ENCODE measurements at regions not wholly inside any gene's neighbourhood (a gene's known extent, or its start where the extent isn't known, plus 50 kb on each side); places are given as distances from the start of the nearest gene placed in this dataset.

DNA sequence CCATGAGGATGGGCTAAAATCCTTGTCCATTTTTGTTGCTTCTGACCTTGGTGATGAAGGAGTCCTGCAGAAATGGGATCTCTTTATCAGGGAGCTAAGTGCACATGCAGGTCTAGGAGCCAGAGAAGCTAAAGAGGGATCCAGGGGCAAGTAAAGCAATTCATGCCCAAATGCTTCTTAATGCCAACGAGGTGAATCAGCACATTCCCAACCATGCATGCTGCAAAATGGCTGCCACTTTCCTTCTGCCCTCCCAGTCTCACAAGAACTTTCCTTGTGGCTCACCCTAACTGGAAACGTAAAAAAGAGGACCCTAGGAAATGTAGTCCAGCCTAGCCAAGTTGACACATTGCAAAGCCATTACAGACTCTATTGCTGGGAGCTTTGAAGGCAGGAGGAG lies 298.4 kb downstream of the MAFB start:
- DNase-seq (ENCODE audit: low spot score), result no peak

DNA sequence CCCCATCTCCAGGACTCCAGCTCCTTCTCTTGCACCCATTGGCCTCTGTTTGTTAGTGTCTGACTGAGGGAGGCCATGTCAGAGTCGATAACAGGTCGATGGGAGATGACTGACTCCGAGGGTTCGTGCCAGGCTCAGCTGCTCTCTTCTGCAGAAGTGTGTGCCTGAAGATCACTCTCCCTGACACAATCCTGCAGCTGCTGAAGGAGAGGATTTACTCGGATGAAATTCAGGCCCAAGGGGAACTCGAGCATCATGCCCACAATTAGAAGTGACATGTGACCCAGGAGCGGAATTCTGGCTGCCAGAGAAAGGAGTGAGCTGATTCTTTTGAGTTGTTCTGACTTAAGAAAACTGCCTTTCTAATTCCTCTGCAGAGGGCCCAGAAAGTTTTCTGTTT lies 318.2 kb downstream of the MAFB start:
- DNase-seq (ENCODE audit: low spot score), result no peak

DNA sequence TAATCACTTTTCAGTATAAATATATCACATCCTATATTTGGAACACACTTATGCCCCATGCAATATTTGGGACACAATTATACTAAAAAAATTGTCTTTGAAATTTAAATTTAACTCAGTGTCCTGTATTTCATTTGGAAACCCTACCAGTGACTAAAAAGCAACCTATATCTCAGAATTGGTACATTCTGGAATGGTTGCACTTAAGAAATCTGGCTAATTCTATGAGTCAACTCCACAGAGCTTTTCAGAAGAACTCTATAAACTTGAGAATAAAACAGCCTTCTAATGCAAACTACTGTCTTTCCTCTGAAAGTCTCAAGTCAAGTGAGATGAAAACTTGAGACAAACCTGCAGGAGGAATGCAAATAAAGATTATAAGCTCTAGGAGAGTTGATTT lies 320.2 kb downstream of the MAFB start:
- DNase-seq (ENCODE audit: low spot score), result no peak

DNA sequence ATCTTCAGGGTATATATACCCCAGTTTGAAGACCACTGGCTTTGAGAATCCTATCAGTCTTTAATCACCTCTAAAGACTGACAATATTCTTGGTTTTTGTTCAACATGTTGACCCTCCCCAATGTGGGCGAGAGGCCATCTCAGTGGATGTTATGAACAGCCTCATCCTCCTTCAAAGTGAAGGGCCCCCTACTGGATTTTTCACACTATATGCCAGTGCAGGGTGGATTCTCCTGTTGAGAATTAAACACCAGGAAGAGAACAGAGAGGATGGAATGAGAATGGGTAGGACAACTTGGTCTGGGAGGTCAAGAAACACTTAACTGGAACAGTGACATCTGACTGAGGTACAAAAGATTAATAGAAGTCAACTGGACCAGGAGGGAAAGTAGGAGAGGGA lies 327.1 kb downstream of the MAFB start:
- no peak for DNase-seq (ENCODE audit: low spot score)

DNA sequence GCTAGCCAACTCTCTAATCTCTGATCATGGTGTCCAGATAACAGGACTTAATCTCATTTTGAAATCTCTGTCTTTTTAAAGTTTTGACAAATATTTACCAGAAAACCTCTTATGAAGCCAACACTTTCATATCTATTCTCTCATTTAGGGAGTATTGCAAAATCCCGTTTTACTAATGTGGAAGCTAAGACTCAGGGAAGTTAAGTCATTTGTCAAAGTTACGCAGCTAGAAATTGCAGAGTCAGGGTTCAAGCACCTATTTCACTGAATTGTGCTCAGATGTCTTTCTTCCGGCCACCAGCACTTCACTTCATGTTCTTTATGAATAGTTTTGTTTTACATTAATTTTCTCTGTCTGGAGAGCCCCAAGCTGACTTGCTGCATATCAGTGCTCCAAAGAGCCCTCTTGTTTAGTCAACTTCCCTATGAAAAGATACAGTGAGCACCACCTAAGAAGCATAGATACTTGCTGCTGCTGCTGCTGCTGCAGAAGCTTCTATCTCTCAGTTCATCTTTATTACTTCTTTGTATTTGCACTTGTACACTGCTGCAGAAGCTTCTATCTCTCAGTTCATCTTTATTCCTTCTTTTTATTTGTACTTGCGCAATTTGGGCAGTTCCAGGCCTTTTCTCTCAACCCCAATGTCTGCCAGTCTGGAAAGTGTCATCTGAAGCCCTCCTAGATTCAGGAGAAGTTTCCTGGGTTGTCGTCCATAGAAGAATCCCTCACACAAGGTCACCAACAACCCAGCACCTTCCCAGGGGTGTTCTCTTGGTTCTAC lies 329.7 kb downstream of the MAFB start:
- DNase-seq (ENCODE audit: low spot score), result no peak

DNA sequence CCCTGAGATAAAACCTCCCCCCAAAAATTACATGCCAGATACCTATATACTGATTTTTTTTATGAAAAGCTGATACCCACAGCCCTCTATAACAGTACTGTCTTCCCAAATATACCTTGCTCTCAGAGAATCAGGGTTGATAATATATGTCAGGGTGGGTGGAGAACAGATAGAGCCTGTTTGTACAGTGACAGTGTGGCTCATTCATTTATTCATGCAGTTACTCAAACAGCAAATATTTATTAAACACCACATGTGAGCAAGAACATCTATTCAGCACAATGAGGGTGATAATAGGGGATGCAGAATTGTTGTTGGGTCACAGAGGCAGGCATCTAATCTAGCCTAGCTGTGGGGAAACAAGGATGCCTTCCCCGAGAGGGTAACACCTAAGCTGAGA lies 334.2 kb downstream of the MAFB start:
- DNase-seq (ENCODE audit: low spot score), result no peak

DNA sequence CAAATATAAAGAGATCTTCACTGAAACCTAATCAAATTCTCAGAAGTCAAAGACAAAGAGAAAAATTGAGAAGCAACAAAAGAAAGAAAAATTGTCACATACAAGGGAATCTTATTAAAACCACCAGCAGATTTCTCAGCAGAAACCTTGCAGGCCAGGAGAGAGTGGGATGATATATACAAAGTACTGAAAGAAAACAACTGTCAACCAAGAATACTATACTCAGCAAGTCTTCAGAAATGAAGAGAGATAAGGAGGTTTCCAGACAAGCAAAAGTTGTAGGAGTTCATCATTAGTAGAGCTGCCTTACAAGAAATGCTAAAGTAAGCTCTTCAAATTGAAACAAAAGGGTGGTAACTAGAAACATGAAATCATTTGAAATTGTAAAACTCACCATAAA lies 345.6 kb downstream of the MAFB start:
- DNase-seq (ENCODE audit: low spot score), result no peak

DNA sequence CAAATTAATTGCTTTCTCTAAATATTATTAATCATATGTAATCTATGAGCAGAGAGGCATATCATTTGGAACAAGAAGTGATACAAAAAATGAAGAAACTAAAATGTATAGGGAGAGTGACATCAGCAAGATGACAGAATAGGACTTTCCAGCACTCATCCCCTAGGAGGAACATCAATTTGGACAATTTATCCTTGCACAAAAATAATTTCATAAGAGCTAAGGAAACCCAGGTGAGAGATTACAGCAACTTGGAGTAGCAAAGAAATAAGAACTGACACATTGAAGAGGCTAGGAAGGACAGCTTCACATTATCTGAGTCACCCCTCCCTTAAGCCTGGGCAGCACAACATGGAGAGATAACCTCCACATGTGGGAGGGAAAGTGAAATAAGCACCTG lies 347.5 kb downstream of the MAFB start:
- no peak for DNase-seq (ENCODE audit: low spot score)

DNA sequence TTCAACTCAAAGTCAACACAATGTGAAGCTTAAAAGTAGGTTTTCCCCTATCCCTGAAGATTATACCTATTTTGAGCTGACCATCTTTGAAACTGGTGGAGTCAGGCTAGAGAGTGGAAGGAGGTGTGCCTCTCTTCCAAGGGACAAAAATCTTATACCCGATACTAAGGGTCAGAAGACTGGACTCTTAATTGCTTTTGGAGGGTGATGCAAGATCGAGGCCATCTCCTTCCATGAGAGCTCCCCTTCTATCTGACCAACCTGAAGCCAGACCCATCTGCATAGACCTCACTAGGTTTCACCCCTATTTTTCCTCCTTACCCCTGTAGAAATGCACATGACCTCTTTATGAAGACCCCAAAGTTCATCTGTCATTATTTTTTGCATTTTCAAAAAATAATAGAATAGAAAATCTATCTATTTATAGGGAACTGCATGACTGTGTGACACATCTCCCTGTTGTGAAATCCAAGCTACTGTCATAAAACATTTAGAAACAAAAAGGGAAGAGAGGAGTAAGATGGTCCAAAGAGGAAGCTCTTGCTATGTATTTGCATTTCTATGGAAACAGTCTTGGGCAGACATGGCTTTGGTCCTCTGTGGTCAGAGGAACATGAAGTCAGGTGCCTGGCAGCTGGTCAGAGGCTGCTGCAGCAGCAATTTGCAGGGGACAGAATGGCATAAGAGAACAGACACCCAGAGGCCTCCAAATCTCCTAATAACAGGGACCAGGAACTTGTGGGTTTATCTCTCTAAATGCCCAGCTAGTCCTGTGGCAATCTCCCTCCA lies 349.2 kb downstream of the MAFB start:
- peak; percentile 72 for DNase-seq (ENCODE audit: low spot score)

DNA sequence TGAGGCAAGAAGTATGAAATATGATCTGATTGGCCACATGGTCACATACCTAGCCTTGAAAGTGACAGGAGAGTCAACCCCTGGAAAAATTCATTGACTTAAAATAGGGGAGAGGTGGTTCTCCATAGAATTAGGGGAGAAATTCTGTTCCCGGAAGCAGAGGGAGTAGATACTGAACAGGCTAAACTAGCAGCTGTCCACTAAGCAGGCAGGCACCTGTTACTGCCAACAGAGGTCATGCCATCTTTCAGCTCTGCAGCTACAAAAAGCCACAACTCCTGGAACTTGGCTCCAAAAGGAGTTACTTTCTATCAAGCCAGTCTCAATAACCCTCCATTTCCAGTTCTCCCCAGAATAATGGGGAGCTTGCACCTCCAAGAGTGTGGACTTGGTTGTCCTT lies 352.5 kb downstream of the MAFB start:
- no peak for DNase-seq (ENCODE audit: low spot score)

DNA sequence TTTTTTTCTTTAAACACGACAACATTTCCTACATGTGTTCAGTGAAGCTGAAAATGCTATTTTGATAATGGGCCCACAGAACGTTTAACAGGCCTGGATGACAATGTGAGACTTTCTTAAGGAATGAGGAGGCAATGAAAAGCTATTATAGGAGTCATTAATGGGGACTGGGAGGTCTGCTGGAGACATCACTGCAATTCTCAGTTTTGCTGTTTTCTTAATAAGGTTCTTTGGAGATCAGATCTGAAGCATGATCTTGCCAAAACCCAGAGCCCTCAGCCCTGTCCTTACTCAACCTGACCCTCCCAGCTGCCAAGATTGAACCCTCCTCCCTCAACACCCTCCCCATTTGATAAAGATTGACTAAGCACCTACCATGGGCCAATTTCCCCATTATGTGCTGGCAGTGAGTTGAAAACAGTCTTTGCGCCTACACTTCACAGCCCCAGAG lies 353.1 kb downstream of the MAFB start:
- DNase-seq (ENCODE audit: low spot score), result no peak

DNA sequence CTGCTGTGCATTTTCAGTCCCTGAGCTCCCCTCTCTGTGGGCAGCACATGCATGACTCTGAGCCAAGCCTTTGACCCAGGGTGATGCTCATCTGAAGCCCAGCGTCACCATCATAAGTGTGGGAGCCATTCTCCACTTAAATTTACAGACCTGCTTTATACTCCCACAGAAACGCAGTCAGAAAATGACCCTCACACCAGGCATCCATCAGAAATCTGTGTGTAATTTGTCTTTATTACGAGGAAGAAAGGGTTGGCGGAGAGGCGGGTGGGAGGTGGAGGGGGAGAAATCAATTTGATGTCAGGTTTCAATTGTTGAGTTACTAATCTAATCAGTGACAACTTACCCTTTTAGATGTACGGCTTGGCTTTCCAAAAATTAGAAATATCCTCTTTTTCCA lies 353.6 kb downstream of the MAFB start:
- no peak for DNase-seq (ENCODE audit: low spot score)

DNA sequence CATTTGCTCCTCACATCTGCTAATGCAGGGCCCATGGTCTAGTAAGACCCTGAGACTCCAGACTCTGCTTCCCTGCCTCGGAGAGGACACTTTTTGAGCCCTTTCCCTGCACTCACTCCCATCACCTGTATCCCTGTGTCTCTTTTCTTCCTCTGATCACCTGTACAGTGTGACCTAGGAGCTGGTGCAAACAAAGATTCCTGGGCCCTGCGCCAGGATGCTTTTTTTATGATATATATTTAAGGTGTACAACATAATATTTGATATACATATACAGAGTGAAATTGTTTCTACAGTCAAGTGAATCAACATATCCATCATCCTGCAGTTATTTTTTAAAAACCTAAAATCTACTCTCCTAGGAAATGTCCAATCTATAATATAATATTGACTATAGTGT lies 355.4 kb downstream of the MAFB start:
- no peak for DNase-seq (ENCODE audit: low spot score)

DNA sequence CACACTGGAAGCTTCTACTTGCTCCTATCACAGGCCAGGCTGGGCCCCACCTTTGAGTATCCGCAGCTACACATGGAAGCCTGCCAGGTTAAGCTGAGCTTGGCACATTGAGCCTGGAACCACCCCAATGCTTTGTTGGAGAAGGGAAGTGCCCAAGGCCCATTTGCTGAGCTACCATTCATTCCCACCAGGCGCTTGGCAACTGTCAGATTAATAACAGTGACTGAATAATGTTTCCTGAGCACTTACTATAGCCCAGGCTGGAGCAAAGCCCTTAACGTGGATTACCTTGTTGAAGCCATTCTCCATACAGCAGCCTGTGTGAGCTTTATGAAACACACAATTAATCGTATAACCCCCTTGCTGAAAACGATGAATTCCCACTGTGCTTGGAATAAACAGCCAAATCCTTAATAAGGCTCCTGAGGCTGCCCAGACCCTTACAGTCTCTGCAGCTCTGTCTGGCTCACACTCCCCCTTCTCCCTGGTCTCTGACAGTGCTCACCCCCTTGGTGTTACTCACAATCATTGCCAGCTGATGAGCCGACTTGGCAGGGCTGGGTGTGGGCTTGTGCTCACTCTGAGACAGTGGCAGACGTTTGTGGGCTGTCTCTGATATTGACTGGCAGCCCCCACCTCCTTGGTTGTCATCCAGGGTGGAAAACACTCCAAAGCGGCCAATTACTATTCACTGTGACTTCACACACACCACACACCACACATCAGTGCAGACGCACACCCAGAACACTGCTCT lies 357.1 kb downstream of the MAFB start:
- DNase-seq (ENCODE audit: low spot score), result no peak

DNA sequence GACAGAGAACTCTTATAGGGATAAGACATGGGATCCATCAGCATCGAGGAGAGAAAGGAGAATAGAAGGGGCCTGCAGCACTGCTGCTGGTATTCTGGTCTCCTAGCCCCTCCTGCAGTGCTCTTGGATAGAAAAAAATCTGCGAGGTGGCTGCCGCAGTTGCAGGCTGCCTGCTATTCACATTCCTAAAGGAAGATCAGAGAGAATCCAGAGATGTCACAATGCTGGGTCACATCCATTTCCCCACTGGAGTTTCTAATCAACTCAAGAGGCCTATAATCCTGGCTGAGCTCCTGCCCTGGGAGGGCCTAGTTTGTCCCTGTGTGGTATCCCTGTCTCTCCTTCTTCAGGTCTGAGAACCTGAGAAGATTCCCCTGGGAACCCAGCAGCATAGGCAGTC lies 357.8 kb downstream of the MAFB start:
- no peak for DNase-seq (ENCODE audit: low spot score)

DNA sequence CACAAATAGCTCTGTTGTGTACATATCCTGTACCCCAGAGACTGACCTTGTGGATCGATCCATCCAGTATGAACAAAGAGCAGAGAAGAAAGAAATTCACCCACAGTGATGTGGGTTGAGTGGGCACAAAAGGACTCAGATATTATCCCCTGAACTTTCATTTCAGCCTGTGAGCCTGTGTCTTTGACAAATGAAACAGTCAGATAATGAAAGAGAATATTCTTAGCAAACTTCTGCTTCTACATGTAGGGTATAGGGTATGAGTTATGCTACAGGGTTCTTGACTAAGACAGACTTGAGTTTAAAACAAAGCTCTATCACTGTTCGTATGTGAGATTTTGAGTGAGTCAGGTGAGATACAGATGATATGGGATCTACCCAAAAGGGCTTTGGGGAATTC lies 359.7 kb downstream of the MAFB start:
- DNase-seq (ENCODE audit: low spot score), result no peak

DNA sequence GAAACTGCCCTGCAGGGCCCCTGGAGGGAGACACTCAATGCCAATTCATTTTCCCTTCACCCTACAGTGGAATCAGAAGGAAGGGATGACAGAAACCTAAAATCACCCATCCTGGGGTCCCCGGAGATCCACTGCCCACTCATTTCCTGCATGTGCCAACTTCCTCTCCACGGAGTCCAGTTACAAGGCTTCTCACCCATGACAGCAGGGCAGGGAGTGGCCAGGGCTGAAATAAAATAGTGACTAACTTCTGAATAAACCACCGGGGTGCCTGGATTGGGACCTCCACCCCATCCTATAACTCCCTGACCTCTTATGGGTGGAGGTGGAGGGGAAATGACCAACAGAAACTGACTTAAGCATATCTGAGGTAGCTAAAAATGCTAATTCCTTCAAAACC lies 362.3 kb downstream of the MAFB start:
- no peak for DNase-seq (ENCODE audit: low spot score)

DNA sequence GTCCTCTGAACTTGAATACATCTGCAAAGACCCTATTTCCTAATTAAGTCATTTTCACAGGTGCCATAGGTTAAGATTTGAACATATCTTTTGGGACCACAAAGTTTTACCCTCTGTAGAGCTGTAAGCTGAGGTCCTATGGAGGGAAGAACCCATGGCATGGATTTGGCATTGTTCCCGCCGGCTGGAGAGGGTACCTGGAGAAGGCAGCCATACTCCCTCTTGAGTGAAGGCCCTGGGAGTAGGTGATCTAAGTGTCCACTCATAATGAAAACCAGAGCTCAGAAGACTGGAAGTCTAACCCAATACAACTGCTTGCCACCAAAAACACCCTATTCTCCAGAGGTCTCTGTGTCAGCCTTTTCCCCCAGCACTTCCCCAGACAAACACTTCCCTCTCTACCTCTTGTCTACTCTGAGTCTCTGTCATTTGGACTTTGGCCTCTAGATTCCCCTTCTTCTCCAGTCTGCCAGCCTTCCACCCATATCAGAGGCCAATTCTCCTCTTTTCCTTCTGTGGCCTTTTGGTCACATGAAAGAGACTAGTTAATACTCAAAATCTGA lies 363.9 kb downstream of the MAFB start:
- DNase-seq (ENCODE audit: low spot score), result no peak

DNA sequence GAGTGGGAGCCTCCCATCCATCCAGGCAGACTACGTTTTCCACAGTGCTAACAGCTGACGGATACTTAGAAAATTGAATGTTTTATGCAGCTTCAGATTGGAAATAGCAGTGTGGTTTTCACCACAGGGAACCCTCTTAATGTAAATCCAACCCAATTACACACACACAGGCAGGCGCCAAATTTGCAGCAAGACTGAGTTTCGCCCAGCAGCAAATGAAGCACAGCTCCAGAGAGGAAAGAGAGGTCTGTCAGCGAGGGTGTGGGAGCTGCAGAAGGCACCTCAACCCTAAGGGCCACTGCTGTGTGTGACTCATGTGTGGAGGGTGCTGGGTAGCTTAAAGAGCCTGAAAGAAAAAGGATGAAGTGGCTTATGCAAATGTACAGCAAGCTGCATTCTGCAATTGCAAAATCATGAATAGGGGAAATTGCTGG lies 365.7 kb downstream of the MAFB start:
- DNase-seq (ENCODE audit: low spot score), result no peak

DNA sequence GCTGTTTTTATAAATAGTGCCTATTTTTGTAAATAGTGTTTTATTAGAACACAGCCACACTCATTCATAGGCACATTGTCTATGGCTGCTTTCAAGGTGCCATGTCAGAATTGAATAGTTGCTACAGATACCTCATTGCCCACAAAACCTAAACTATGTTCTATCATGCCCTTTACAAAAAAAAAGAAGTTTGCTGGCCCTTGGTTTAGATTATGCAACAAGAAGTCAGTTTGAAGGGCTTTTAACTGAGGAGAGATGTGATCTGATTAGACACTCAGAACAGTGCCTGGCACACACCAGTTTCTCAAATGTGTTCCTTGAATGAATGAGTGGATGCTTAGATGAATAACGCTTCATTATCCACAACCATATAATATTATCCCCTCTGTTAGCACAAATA lies 366.1 kb downstream of the MAFB start:
- DNase-seq (ENCODE audit: low spot score), result no peak

DNA sequence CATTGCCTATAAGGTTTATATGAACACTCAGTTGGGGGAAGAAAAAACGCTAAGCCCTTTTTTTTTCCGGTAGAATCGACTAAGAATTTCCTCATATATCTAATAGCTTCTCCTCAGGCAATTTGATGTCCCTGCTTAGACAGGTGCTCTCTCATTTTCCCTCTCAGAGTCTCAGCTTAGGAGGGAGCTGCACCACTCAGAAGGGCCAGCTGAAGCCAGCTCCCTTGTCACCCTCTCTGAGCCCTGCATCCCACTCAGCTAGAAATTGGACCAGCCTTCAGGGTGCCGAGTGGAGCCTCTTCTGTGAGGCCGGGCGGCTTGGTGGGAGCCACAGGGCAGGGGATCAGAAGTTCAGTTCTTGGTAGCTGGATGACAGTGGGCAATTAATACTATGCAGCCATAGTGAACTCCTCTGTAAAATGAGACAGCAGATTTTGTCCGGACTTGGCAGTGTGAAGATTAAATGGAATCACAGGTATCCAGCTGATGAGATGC lies 368.5 kb downstream of the MAFB start:
- DNase-seq (ENCODE audit: low spot score), result no peak

Measured in Ammon's horn (tissue), 1 donor.